HS-27A (cell line): ENCODE measurements at regions not wholly inside any gene's neighbourhood (a gene's known extent, or its start where the extent isn't known, plus 50 kb on each side); places are given as distances from the start of the nearest gene placed in this dataset.

Source experiments
- DNase-seq: peaks from one replicate; pipeline ENCODE4 v3.0.0-alpha.2; 2012; ENCODE audit warnings: low read depth, missing footprints

DNA sequence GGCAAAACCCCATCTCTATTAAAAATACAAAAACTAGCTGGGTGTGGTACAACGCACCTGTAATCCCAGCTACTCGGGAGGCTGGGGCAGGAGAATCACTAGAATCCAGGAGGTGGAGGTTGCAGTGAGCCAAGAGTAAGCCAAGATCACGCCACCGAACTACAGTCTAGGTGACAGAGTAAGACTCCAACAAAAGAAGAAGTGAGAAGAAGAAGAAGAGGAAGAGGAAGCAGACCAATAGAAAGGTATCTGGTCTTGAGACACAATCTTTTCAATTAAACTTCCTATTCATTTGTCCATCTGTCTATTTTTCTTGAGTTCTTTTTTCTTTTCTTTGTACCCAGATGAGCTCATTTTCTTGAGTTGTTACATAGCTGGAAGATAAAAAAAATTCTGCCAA lies 55.7 kb upstream of the ACADM start:
- no peak for DNase-seq

DNA sequence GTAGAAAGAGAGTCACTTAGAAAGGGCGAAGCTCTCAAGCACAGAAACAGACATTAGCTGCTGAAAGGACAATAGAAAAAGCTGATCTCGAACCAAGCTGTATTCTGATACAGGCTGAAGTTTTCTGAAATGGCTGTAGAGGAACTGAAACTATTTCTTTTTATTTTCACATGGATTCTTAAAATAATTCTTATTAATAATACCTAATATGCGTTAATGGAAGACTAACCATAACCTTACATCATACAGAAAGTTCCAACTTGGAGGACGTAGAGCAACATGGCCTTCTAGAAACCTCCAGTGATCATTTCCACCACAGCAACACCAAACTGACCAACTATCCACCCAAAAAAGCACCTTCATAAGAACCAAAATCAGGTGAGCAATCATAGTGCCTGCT lies 52.8 kb upstream of the ACADM start:
- DNase-seq, result no peak

DNA sequence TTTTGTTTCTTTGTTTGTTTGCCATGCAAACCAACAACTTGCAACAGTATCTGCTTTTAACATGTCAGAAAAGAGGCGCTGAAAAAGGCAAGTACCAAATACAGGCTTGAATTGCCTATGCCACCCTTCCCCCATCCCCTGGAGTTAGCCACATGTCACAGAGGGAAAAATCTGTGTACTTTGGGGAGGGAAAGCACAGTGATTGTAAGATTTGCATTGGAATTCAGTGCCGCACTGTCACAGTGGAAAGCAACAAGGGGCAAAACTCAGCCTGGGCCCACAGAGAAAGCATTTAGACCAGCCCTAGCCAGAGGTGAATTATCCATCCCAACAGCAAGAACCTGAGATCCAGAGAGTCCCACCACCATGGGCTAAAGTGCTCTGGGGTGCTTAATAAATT lies 52.4 kb upstream of the ACADM start:
- DNase-seq, result no peak

GRCh38 chr1:75672528-75673393 lies 51.7 kb upstream of the ACADM start:
- peak; percentile 59 for DNase-seq

GRCh38 chr1:75673399-75673798 lies 51.1 kb upstream of the ACADM start:
- DNase-seq, result no peak

GRCh38 chr1:75673885-75674284 lies 50.6 kb upstream of the ACADM start:
- DNase-seq, result no peak
